GDM1 (cell line): ENCODE measurements at regions not wholly inside any gene's neighbourhood (a gene's known extent, or its start where the extent isn't known, plus 50 kb on each side); places are given as distances from the start of the nearest gene placed in this dataset.
A peak's percentile ranks its signal among the peaks of the same experiment; 100 is the strongest.

ENCODE experiments used
- DNase-seq: peaks from one replicate; lab custom pipeline; 2025; lab: John Stamatoyannopoulos, UW

DNA sequence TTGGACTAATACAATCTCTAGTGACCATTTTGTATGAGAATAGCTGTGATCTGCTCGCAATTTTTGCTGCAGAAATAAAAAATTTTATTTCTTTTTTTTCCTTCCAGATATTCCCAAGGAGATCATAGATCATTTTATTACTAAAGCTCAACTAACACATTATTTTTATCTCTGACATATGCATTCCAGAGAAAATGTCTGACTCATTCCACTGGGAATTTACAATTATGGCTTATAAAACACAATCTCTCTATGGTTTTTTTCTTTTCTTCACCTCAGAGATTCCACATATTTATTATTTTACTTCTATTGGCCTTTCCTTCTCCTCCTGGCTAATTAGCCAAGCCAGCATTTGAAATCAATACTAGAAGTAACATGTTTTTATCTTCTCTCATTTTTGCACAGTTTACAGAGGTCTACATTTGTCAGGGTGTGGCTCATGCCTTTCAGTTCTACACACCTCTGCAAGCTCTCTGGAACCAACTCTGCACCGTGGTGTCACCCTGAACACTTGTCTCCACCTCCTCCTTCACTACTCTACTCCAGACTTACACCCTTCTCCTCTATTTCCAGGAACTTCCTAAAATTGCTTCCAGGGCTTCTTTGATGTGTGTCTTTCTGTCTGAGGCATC lies 59.8 kb upstream of the GPM6A start:
- DNase-seq: no peak

- no peak for DNase-seq
These were observed 61.6 kb upstream of the GPM6A start for GRCh38 chr4:175873707-175874106.

DNA sequence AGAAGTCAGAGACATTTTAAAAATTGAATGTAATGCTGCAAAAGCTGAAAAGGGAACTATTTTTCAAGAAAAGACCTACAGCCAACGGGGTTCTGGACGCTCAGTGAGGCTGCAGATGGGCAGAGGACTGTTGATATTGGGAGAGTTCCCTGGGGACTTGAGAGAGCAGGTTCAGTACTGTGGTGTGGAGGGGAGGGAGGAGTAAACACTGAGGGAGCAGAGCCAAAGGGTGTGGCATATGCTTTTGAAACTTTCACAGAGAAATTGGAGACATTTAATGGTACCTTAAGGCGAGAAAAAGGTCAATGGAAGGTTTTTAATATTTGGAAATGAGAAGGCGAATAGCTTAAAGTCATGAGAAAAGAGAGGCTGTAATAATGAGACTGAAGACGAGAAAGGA lies 62.2 kb upstream of the GPM6A start:
- no peak for DNase-seq

GRCh38 chr4:175875993-175876771 lies 64.1 kb upstream of the GPM6A start:
- DNase-seq: no peak

- no peak for DNase-seq
These were observed 70.8 kb upstream of the GPM6A start for GRCh38 chr4:175882891-175883290.

GRCh38 chr4:175884048-175884447 lies 72.0 kb upstream of the GPM6A start:
- no peak for DNase-seq

DNA sequence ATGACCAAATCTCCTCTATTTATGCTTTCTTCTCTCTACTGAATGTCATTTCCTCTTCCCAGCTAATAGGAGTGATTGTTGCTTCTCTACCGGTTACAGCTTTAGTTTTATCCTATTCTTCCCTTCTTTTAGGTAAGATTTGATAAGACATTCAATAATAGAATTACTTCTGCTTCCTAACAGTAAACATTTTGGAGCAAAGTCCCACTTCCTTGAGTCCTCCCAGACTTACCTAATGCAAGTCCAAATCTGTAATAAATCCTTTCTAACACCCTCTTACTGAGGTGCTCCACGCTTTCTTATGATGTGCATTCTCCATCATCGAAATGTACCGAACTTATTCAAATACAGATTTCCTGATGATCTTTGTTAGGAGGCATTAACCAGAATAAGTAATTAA lies 79.2 kb upstream of the GPM6A start:
- DNase-seq: no peak

DNA sequence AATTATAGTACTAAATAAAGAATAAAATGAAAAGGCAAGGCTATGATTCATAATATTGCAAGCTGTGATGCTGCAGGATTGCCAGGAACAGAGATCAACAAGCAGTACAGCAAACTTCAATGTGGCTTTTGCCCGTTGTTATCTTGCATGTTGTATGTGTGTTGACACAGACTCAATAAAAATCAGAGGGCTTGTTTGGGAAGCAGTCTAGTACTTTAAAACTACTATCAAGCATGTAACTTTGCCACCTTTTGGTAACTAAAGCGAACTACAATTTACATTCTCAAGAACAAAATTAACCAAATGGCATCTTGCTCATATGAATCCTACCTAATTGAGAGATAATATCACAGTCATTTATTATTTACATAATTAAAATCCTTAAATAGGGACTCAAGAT lies 79.8 kb upstream of the GPM6A start:
- no peak for DNase-seq

GRCh38 chr4:175905925-175906324 lies 93.9 kb upstream of the GPM6A start:
- no peak for DNase-seq

- no peak for DNase-seq
These were observed 94.3 kb upstream of the GPM6A start for GRCh38 chr4:175906384-175906783.

- DNase-seq: no peak
These were observed 98.6 kb upstream of the GPM6A start for GRCh38 chr4:175910700-175911099.

GRCh38 chr4:175916626-175917351 lies 104.7 kb upstream of the GPM6A start:
- DNase-seq: no peak

GRCh38 chr4:175927121-175927520 lies 115.1 kb upstream of the GPM6A start:
- DNase-seq: no peak

GRCh38 chr4:175929441-175929840 lies 117.4 kb upstream of the GPM6A start:
- DNase-seq: no peak

- DNase-seq: no peak
These were observed 117.9 kb upstream of the GPM6A start for GRCh38 chr4:175929932-175930331.

DNA sequence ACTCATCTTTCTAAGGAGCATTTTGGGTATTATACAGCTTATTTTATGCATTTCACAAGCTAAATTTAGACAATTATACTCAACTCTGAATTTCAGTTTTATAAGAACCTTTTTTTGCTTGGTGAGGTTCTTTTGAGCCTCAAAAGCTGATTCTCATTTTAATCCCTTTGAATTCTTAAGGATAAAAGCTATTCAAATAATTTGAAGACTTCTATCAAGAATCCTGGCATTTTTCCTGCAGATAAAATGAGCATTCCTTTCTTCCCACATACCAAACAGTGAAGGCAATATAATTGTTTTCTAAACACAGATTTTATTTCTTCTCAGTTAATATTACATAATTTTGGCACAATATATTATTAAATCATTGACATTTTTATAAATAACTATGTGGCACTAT lies 118.4 kb upstream of the GPM6A start:
- no peak for DNase-seq

- DNase-seq: no peak
These were observed 120.1 kb upstream of the GPM6A start for GRCh38 chr4:175932116-175932515.

DNA sequence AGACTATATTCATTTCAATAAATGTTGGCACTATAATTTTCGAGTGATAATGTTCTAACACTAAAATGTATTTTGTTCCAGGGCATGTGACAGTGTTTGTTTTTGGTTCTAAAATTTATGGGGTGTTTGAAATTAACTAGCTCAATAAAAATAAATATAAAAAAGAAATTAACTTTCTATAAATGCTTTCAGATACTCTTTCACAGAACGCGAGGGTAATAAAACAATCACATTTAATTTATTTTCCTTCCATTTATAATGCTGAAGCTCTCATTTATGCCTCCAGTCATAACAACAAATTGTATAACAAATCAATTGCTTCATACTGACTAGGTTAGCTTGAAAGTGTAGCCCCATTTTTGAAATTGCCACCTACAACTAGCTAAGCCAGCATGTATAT lies 122.4 kb upstream of the GPM6A start:
- no peak for DNase-seq

GRCh38 chr4:175935016-175935661 lies 123.1 kb upstream of the GPM6A start:
- DNase-seq: no peak

- DNase-seq: no peak
These were observed 121.3 kb upstream of the WDR17 start for GRCh38 chr4:175944126-175944910.

GRCh38 chr4:175946472-175947116 lies 119.0 kb upstream of the WDR17 start:
- DNase-seq: peak; percentile 1
